ENCODE measurements at regions not wholly inside any gene's neighbourhood (a gene's known extent, or its start where the extent isn't known, plus 50 kb on each side); places are given as distances from the start of the nearest gene placed in this dataset.

GRCh38 chr1:81296601-81297000 lies 504.1 kb upstream of the ADGRL2 start:
- TF ChIP-seq, protein P1, sequence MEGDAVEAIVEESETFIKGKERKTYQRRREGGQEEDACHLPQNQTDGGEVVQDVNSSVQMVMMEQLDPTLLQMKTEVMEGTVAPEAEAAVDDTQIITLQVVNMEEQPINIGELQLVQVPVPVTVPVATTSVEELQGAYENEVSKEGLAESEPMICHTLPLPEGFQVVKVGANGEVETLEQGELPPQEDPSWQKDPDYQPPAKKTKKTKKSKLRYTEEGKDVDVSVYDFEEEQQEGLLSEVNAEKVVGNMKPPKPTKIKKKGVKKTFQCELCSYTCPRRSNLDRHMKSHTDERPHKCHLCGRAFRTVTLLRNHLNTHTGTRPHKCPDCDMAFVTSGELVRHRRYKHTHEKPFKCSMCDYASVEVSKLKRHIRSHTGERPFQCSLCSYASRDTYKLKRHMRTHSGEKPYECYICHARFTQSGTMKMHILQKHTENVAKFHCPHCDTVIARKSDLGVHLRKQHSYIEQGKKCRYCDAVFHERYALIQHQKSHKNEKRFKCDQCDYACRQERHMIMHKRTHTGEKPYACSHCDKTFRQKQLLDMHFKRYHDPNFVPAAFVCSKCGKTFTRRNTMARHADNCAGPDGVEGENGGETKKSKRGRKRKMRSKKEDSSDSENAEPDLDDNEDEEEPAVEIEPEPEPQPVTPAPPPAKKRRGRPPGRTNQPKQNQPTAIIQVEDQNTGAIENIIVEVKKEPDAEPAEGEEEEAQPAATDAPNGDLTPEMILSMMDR (IDR thresholded peaks at IDR 0.05), result no peak
- no peak for TF ChIP-seq POLR2A (IDR thresholded peaks at IDR 0.05)

Data from right lobe of liver (tissue), 4 donors.